ENCODE measurements at regions not wholly inside any gene's neighbourhood (a gene's known extent, or its start where the extent isn't known, plus 50 kb on each side); places are given as distances from the start of the nearest gene placed in this dataset.
A peak's percentile ranks its signal among the peaks of the same experiment; 100 is the strongest.

GRCh38 chr4:107312366-107312765, 276.3 kb upstream of the DKK2 start:
- Histone ChIP-seq H3K4me3 (no peak overlapping the region), H3K9ac (ENCODE audit: insufficient read length) (no peak overlapping the region), H3K9me3 (ENCODE audit: low read depth, low read length) (no peaks in the 10 kb centered on the region; the same call in 1 of the 2 replicates), H3K36me3 (ENCODE audit: insufficient read depth, low read length) (0 out of 2 replicates have a peak, but pooled peaks cover 2% of the 10 kb centered on the region), H3K27ac (no peak overlapping the region)
- TF ChIP-seq EZH2 (IDR thresholded peaks at IDR 0.05) (no peak), FOXP2 (optimal IDR thresholded peaks at IDR 0.05; ENCODE audit: control extremely low read depth, extremely low read length, insufficient read depth) (no peak), POLR2AphosphoS5 (IDR thresholded peaks at IDR 0.05; ENCODE audit: borderline replicate concordance, low read depth, low read length) (no peak)
- DNase-seq (ENCODE audit: low read depth, low spot score): no peak

- H3K9ac ChIP-seq (ENCODE audit: insufficient read length): no peak overlapping the region
- no peaks in the 10 kb centered on the region for H3K36me3 ChIP-seq (ENCODE audit: insufficient read depth, low read length)
- no peak overlapping the region for H3K4me3 ChIP-seq
- H3K27ac ChIP-seq: no peak overlapping the region
- TF ChIP-seq POLR2AphosphoS5 (IDR thresholded peaks at IDR 0.05; ENCODE audit: borderline replicate concordance, low read depth, low read length): no peak
- no peak for TF ChIP-seq FOXP2 (optimal IDR thresholded peaks at IDR 0.05; ENCODE audit: control extremely low read depth, extremely low read length, insufficient read depth)
- no peak for TF ChIP-seq EZH2 (IDR thresholded peaks at IDR 0.05)
- no peak for DNase-seq (ENCODE audit: low read depth, low spot score)
- no peaks in the 10 kb centered on the region for H3K9me3 ChIP-seq (ENCODE audit: low read depth, low read length)
Measured at GRCh38 chr4:107304699-107305286, 268.7 kb upstream of the DKK2 start.

- Histone ChIP-seq H3K4me3 (no peak overlapping the region), H3K36me3 (ENCODE audit: insufficient read depth, low read length) (no peaks in the 10 kb centered on the region), H3K9me3 (ENCODE audit: low read depth, low read length) (no peaks in the 10 kb centered on the region), H3K27ac (no peak overlapping the region), H3K9ac (ENCODE audit: insufficient read length) (no peak overlapping the region)
- no peak for DNase-seq (ENCODE audit: low read depth, low spot score)
- no peak for TF ChIP-seq EZH2 (IDR thresholded peaks at IDR 0.05)
- TF ChIP-seq FOXP2 (optimal IDR thresholded peaks at IDR 0.05; ENCODE audit: control extremely low read depth, extremely low read length, insufficient read depth): no peak
- TF ChIP-seq POLR2AphosphoS5 (IDR thresholded peaks at IDR 0.05; ENCODE audit: borderline replicate concordance, low read depth, low read length): no peak
Measured at GRCh38 chr4:107299646-107300045, 263.5 kb upstream of the DKK2 start.

GRCh38 chr4:107292979-107293378, 256.9 kb upstream of the DKK2 start:
- DNase-seq (ENCODE audit: low read depth, low spot score): no peak
- Histone ChIP-seq H3K4me3 (no peak overlapping the region), H3K9ac (ENCODE audit: insufficient read length) (no peak overlapping the region), H3K27ac (no peak overlapping the region), H3K36me3 (ENCODE audit: insufficient read depth, low read length) (no peaks in the 10 kb centered on the region), H3K9me3 (ENCODE audit: low read depth, low read length) (no peaks in the 10 kb centered on the region)
- no peak for TF ChIP-seq EZH2 (IDR thresholded peaks at IDR 0.05)

GRCh38 chr4:107283587-107284559, 247.8 kb upstream of the DKK2 start:
- no peaks in the 10 kb centered on the region for H3K9me3 ChIP-seq (ENCODE audit: low read depth, low read length)
- TF ChIP-seq POLR2AphosphoS5 (IDR thresholded peaks at IDR 0.05; ENCODE audit: borderline replicate concordance, low read depth, low read length) (no peak), EZH2 (IDR thresholded peaks at IDR 0.05) (no peak), FOXP2 (optimal IDR thresholded peaks at IDR 0.05; ENCODE audit: control extremely low read depth, extremely low read length, insufficient read depth) (no peak)
- H3K27ac ChIP-seq: no peak overlapping the region; the same call in 1 of the 2 replicates
- H3K36me3 ChIP-seq (ENCODE audit: insufficient read depth, low read length): no peaks in the 10 kb centered on the region
- no peak overlapping the region for H3K9ac ChIP-seq (ENCODE audit: insufficient read length)
- DNase-seq (ENCODE audit: low read depth, low spot score): peak; percentile 26
- H3K4me3 ChIP-seq: peak overlapping the region; percentile 7

DNA sequence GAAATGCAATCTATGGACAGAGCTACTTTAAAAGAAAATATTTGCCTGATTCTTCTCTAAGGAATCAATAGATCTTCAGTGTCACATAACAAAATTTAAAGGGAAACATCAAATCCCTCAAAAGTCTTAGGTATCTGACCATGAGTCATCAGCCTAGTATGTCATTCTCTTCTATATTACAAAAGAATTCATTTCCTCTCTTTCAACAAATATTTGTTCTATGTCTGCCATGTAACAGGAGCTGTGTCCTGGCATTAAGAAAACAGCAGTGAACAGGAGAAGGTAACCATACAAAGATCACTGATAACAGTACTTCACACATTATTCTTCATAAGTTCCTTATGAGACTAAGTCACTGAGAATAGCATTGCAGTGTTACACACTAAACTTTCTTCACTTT, 243.6 kb upstream of the DKK2 start:
- no peak overlapping the region for H3K27ac ChIP-seq
- no peaks in the 10 kb centered on the region for H3K36me3 ChIP-seq (ENCODE audit: insufficient read depth, low read length)
- no peak for DNase-seq (ENCODE audit: low read depth, low spot score)
- H3K4me3 ChIP-seq: no peak overlapping the region
- no peak for TF ChIP-seq POLR2AphosphoS5 (IDR thresholded peaks at IDR 0.05; ENCODE audit: borderline replicate concordance, low read depth, low read length)
- TF ChIP-seq EZH2 (IDR thresholded peaks at IDR 0.05): no peak
- TF ChIP-seq FOXP2 (optimal IDR thresholded peaks at IDR 0.05; ENCODE audit: control extremely low read depth, extremely low read length, insufficient read depth): no peak
- H3K9me3 ChIP-seq (ENCODE audit: low read depth, low read length): no peaks in the 10 kb centered on the region
- H3K9ac ChIP-seq (ENCODE audit: insufficient read length): no peak overlapping the region

- H3K4me3 ChIP-seq: no peak overlapping the region
- H3K27ac ChIP-seq: no peak overlapping the region
- no peak for DNase-seq (ENCODE audit: low read depth, low spot score)
Measured at GRCh38 chr4:107278791-107279483, 242.8 kb upstream of the DKK2 start.

DNA sequence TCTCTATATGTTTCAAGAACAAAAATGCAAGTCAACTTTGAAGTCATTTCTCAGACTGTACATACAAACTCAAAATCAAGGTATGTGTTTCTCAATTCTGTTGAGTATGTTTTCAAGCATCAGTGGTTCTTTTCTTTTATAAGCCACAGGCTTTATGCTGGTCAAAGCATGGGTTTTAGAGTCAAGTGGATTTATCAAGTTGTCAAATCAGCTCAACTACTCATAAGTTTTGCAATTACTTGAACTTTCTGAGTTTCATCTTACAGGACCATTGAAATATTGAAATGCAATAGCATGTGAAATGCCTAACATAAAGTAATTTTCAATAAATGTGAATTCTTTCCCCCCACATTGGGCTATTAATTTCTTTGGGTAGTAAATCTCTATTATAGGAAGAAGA, 239.9 kb upstream of the DKK2 start:
- H3K36me3 ChIP-seq (ENCODE audit: insufficient read depth, low read length): no peaks in the 10 kb centered on the region
- no peak overlapping the region for H3K9ac ChIP-seq (ENCODE audit: insufficient read length)
- DNase-seq (ENCODE audit: low read depth, low spot score): no peak
- H3K27ac ChIP-seq: no peak overlapping the region
- TF ChIP-seq EZH2 (IDR thresholded peaks at IDR 0.05) (no peak), FOXP2 (optimal IDR thresholded peaks at IDR 0.05; ENCODE audit: control extremely low read depth, extremely low read length, insufficient read depth) (no peak), POLR2AphosphoS5 (IDR thresholded peaks at IDR 0.05; ENCODE audit: borderline replicate concordance, low read depth, low read length) (no peak)
- H3K9me3 ChIP-seq (ENCODE audit: low read depth, low read length): no peaks in the 10 kb centered on the region
- no peak overlapping the region for H3K4me3 ChIP-seq

More at GRCh38 chr4:107278791-107279483, 242.8 kb upstream of the DKK2 start:
- no peaks in the 10 kb centered on the region for H3K9me3 ChIP-seq (ENCODE audit: low read depth, low read length)
- no peaks in the 10 kb centered on the region for H3K36me3 ChIP-seq (ENCODE audit: insufficient read depth, low read length)
- TF ChIP-seq EZH2 (IDR thresholded peaks at IDR 0.05) (no peak), FOXP2 (optimal IDR thresholded peaks at IDR 0.05; ENCODE audit: control extremely low read depth, extremely low read length, insufficient read depth) (no peak), POLR2AphosphoS5 (IDR thresholded peaks at IDR 0.05; ENCODE audit: borderline replicate concordance, low read depth, low read length) (no peak)
- H3K9ac ChIP-seq (ENCODE audit: insufficient read length): no peak overlapping the region

All from SK-N-MC (cell line).